GM21737 (cell line): ENCODE measurements at regions not wholly inside any gene's neighbourhood (a gene's known extent, or its start where the extent isn't known, plus 50 kb on each side); places are given as distances from the start of the nearest gene placed in this dataset.

ENCODE experiments used
- ATAC-seq: cut with Tn5 transposase; IDR thresholded peaks from one replicate; pipeline ENCODE4 v1.9.1; 2021; ENCODE audit warnings: mild to moderate bottlenecking, moderate library complexity; ENCODE audit not compliant: unreplicated experiment

DNA sequence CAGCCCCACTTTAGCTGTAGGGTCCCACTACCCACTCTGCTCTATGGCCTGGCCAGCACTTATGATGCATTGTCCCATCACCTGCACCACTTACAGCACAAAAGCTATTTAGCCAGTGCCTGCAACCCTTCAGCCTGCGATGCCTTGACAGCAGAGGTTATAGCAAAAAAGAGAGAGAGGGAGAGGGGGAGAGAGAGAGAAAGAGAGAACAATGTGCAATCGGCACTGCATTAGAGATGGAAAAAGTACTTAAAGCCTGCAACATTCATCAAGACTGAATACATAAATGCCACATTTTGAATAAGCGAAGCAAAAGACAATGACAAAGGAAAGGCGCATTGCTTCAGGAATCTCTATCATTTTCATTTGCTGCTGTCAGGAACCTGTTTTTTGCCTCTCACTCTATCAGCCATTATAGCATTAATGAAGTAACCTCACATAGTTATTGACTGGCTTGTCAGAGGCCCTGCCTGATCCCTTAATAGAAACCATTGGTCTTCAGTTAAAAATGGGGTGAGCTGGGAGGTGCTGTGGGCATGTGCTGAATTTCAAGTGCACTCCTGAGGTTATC lies 833.1 kb downstream of the BCL11A start:
- no peak for ATAC-seq

DNA sequence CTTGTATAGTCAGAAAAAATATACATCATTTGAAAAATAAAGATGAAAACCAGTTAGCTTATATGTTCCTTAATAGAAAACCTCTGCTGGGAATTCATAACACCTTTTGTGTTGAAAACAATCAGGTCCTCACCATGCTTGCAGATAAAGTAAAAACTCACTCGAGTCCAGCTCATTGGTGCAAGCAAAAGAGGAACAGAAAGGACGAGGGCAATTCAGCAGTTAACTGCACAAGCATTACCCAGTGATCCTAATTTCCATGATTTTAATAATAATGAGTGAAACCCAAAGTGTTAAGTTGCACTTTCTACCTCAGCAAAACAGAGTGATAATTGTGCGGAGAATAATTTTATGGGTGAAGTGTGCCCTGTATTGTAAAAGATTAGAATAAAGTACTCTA lies 839.9 kb downstream of the BCL11A start:
- ATAC-seq: no peak

DNA sequence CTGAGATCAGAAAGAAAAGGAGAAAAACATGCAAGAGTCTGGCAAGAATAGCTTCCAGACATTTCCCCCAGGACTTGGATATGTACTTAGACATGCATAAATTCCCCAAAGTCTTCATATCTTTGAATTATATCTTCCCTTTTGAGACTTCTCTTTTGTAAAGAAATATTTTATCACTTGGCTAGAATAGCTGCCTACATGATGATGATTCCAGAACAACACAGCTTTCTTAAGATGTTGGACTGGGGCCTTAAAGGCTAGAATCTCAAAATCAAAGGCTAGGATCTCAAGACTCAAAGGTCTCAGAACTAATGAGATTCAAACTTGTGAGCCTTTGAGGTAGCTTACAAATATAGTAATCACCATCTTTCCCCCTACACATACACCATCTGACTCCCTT lies 842.3 kb downstream of the BCL11A start:
- ATAC-seq: no peak

DNA sequence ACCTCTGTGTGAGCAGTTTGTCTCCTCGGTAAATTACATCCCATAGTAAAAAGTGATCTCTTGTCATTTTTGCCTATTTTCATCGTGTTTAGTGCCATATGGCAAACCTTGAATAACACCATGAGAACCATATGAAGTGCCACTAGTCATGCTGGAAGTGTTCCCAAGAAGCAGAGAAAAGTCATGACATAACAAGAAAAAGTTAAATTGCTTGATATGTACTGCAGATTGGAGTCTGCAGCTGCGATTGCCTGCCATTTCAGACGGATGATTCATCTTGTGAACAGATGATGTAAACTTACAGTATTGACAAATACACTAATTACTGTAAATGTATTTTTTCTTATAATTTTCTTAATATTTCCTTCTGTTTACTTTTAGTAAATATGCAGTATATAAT lies 846.7 kb downstream of the BCL11A start:
- ATAC-seq: no peak

DNA sequence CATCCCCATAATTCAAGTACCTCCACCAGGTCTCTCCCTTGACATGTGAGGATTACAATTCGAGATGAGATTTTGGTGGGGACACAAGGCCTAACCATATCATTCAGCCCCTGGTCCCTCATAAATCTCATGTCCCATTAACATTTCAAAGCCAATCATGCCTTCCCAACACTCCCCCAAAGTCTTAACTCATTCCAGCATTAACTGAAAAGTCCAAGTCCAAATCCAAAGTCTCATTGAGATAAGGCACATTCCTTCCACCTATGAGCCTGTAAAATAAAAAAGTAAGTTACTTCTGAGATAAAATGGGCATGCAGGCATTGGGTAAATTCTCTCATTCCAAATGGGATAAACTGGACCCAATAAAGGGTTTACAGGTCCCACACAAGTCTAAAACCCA lies 849.7 kb downstream of the BCL11A start:
- ATAC-seq: no peak

DNA sequence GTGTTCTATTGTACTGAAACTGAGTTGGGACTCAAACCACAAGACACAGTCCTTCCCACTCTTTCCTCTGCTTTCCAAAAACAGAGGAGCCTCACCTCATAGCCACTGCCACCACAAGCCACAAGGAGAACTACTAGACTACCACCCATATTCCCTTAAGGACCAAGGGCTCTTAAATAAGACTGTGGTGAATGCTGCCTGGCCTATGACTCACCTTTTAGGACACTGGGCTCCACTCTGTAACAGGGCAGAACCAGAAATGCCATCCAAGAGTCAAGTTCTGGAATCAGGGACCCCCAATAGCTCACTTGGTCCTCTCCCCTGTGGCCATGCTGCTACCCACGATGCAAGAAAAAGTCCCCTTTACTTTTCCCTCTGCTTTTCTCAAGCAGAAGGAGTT lies 851.4 kb downstream of the BCL11A start:
- no peak for ATAC-seq

DNA sequence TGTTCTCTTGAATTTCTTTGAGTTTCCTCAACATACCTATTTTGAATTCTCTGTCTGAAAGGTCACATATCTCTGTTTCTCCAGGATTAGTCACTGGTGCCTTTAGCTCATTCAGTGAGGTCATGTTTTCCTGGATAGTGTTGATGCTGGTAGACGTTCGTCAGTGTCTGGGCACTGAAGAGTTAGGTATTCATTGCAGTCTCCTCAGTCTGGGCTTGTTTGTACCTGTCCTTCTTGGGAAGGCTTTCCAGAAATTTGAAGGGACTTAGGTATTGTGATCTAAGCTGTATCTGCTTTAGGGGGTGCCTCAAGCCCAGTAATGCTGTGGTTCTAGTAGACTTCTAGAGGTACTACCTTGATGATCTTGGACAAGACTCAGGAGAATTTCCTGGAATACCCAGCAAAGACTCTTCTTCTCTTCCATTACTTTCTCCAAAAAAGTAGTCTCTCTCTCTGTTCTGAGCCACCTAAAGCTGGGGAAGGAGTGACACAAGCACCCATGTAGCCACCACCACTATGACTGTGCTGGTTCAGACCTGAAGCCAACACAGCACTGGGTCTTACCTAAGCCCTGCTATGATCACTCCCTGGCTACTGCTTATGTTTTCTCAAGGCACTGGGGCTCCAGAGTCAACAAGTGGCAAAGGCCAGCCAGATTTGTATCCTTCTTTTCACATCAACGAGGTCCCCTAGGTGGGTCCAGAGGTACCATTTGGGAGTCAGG lies 852.0 kb downstream of the BCL11A start:
- ATAC-seq: no peak

DNA sequence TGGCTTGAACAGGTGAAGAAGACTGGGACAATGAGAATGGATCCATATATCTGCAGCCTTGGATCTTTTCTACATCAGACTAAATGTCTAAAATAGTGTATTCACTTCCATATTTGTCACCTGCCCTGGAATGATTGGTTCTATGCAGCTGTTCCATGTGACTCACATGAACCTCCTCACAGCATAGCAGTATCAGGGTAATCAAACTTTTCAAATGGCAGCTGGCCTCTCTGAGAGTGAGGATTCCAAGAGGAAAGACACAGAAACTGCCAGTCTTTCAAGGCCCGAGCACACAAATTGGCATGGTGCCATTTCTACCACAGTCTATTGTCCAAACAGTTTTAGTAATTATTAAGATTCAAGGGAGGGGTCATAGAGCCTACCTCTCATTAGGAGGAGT lies 859.3 kb downstream of the BCL11A start:
- ATAC-seq: no peak

DNA sequence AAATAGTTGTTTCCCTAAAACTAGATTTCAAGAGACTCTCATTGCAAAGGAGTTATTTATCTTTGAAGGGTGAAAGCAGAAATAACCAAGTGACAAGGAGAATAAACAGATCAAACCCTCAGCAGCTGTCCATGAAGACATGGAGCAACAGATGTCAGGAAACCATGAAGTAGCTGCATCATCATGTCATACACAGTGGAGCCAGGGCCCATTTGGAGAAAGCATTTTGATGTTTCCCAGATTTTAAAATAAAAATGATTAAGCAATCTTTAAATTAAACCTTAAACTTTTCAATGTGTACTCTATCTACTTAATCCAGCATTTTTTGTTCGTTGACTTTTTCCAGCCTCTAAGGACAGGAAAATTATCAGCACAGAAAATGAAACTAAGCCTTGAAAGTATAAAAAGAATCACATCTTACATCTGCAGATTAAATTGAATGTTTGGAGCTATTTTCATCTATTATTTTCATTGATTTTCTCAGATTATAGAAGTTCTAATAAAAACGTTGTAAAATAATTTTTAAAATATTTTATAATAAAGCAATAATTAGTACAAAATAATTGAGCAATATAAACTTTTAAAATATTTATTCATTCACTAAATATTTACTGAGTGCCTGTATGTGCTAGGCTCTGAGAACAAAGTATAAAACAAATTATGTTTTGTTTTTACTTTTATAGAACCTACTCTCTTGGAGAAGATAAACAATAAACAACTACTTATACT lies 860.1 kb downstream of the BCL11A start:
- no peak for ATAC-seq

DNA sequence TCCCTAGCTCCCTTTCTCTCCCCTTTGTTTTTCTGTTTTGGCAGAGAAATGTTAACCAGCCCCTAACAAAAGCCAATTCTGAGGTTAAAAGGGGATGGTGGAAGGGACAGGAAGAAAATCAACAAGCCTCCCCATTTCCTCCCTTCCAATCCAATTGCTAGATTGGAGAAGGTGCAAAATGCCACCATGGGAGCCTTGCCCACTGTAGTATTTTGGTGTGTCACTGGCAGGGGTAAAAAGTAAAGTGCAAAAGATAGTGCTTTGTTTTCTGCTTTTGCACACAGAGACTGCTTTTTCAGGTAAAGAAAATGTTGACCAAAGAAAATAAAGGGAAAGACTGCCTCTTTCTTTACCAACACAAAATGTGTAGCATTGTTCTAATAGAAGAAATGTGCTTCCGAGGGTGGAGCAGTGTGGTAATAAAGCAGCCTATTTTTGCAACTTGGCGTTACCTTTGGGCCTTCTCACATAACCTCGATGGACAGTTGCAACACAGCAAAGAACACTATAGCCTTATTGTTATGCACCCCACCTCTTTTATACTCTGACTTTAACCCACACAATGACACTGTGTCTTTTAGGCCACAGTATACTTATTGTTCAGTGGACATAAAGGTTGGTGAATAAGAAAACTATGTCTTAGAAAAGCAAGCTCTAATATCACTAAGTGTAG lies 861.8 kb downstream of the BCL11A start:
- no peak for ATAC-seq

DNA sequence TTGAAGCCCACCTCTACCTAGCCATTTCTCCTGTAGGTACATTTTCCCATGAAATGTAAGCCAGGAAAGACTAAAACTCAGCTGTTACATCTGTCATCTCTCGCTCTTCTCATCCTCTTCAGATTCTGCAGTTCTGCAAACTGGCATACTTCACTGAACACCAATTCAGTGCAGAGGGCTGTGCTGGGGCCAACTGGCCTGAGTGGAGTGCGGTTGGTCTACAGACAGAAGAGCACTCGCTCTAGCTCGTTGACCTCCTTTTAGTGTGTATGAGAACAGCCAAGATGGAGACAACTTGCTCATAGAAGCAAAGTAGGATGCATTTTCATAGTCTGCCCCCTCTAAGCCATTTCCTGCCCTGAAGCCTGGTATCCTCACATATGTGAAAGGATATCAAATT lies 862.6 kb downstream of the BCL11A start:
- no peak for ATAC-seq

DNA sequence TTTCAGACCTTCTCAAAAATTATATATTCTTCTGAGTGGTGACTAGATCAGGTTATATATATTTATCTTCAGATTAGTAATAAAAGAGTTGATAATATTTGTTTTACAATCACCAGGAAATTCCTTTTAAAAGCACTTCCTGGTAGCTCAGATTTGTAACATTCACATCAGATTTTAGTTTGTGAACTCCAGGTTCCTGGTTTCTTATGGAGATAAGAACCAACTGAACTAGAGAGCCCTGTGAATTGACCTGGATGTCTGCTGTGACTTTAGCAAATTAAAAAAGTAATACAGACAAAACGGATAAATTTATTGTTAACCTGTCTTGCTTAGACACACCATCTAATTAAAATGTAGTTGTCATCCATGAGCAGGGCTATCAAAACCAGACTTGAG lies 868.7 kb downstream of the BCL11A start:
- ATAC-seq: no peak

DNA sequence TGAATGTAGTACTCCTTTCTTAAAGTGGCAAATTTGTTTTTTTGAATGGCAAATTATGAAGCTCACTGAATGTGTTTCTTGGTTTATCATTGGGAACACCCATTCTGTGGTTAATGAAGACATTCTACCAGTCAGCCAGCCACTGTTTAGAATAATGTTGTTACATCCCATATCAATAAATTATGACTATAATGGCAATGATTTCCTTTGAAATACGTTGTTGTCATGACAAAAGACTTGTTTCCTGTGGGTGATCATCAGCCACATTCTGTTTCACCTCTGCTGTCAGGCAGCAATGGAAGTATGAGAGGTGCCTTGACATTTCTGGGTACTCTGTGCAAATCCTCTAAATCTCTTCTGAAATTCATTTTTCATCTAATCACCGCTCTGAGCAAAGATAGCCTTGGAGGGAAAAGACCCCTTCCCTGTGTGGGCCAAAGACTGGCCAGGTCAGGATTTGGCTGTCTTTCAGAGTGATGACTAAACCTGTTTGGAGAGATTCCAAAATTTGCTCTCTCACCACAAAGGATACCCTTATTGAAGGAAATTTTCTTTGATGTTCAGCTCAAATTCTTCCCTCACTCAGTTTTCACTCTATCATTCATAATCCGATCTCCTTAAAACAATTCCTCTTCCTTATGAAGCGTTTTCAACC lies 869.2 kb downstream of the BCL11A start:
- ATAC-seq: no peak

DNA sequence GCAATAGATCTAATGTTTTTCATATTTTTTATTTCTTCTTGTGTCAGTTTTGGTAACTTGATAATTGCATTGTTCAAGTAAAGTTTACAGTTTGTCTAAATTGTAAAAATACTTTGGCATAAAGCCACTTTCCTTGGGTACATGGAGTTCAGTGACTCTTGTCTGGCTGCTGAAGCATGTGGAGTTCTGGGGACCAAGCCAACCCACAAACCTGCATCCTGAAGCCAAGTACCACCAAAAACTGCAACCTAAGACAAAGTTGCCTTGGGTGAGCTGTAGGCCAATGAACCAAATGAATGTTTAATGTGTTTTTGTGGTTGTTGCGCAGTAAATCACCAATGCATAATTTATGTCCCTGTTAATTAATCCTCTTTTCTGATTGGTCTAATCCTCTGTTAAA lies 872.6 kb downstream of the BCL11A start:
- ATAC-seq: no peak

DNA sequence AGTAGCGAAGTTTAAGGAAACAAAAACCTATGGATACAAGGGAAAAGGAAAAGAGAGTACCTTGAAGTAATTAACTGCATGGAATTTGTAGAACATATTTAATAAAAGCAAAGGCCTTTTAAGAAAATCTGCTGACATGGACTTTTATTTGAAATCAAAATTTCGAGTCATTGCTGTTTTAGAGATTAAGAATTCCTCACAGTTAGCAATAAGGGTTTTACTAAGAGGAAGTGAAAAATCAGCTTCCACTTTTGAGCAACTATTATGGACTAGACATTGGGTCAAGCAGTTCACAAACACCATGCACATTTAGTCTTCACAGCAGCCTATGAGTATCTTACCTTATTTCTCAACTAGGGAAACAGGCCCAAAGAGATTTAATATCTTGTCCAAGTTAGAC lies 876.3 kb downstream of the BCL11A start:
- no peak for ATAC-seq

DNA sequence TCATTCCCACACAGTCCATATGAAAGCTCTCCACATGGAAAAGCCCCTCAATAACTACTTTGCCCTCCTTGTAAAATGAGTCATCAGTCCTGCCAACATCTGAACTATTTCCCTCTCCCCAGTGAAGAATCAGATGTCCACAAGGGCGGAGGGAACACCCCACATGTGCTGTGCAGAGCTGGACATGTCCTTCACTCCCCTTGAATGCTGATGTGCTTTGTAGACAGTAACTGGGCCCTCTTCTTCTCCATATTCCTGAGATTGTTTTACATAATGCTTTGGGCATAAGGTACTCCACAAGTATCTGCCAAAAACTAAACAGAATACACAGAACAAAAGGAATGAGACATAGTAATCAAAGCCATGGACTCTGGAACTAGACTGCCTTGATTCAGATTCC lies 879.4 kb downstream of the BCL11A start:
- ATAC-seq: no peak

DNA sequence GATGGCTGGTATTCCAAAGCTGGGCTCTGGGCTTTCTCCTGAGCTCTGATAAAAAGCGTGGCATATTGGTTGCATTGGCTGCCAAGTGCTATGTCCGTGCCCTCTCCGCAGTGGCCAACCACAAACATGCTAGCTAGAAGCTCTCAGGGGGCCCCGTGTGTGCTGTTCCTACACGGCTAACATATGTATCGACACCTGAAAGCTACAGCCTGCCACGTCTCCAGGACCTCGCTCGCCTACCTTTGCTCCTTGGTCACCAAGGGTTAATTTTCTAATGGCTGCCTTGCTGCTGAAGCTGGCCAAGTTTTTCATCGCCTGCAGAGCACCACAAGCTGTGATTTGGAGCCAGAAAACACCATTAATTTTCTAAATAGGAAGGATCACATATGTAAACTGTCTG lies 888.4 kb downstream of the BCL11A start:
- ATAC-seq: no peak

DNA sequence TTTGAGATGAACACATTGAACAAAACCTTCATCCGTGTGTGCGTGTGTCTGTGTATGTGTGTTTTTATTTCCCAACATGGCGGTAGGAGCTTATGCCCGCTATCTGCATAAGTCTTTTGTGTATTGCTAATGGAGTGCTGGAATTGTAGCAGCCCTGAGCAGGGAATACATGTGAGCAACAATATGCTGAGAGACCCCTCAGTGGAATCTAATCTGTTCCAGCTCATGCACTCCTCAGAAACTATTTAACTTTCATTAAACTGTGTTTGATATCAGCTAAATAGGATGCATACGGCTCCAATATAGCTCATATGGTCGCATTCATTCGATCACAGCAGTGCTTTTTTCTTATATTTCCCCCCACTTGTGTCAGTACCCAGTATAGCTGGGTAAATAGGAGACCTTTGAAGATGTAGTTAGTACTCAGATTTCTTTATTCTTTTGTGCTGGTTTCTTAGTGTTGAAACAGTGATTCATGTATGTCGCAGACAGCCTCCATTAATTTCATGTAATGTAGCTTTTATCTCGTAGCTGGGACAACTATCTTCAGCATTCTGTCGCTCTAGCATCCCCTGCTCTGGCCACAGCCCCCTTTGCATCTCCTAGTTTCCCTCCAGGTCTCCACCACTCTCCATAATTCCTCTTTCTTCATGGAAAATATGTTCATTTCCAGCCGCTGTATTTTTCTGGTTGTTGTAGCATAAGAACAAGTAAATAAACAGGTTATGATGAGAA lies 891.2 kb downstream of the BCL11A start:
- ATAC-seq: no peak

DNA sequence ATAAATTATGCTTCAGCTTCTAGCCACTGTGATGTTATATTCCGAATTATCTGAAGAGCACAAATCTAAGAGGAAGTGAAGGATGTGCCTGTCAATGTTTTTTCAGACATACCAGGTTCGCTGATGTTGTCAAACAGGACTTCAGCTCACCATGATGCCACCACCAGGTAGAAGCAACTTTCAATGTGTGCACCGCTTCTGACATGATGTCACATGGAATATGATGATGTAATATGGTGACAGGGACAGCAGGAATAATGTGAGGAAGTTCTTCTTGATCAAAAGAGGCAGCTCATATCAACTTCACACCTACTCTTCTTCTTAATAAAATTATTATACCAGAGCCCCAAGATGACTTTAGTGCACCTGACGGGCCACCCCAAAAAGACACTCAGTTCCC lies 893.2 kb downstream of the BCL11A start:
- no peak for ATAC-seq

DNA sequence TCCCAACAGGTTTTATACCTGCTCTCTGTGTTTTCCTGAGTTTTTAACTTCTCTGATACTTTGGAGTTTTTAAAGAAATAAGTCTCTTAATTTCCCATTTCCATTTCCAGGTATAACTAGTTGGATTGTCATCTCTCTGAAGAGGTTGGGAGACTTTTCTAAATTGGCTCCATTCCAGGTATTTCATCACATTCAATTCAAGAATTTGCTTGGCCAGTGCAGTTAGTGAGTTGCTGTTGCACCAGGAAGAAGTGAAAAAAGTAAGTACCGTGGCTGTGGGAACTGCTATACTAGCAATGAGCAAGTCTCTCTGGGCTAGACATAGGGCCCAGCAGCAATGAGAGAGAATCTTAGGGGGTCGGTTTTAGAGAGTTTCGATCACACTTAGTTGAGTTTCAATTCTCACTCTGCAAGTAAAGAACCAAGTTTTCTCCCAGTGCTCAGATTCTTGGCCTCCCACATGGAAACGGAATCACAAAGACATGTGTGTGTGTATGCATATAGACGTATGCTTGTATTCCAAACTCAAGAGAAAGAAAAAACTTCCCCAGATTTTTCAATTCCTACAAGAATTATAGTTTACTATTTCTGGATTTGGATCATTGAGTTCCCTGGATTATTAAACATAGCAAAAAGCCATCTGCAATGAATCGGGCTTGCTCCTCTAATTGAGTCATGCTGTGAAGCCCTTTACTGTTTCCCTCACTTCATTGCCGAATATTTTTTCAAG lies 894.4 kb downstream of the BCL11A start:
- ATAC-seq: no peak
